Astrocyte of the spinal cord (primary cell): ENCODE measurements at regions not wholly inside any gene's neighbourhood (a gene's known extent, or its start where the extent isn't known, plus 50 kb on each side); places are given as distances from the start of the nearest gene placed in this dataset.
"Not testable (repeated sequence)": the region's sequence is repeated elsewhere in the genome, so short reads cannot be mapped to it uniquely, and the experiment has no call there.

Source experiments
- DNase-seq: peaks from one replicate; pipeline ENCODE4 v3.0.0; 2011; ENCODE audit warnings: low read depth, low spot score
- H3K4me3 ChIP-seq: 2 replicates; pipeline ENCODE4 v1.5.1; 2011; ENCODE audit warnings: low read depth, mild to moderate bottlenecking, low read length, moderate library complexity
- in situ Hi-C: cut with HindIII; loops from 2 replicates; pipeline ENCODE4 v1.10.0; 2017; ENCODE audit warnings: low sequenced_read_pairs
- TF ChIP-seq, protein P1 (sequence below): IDR thresholded peaks from 2 replicates; pipeline ENCODE4 v1.5.1; 2012; ENCODE audit warnings: low read depth, mild to moderate bottlenecking, low read length, inconsistent platforms

DNA sequence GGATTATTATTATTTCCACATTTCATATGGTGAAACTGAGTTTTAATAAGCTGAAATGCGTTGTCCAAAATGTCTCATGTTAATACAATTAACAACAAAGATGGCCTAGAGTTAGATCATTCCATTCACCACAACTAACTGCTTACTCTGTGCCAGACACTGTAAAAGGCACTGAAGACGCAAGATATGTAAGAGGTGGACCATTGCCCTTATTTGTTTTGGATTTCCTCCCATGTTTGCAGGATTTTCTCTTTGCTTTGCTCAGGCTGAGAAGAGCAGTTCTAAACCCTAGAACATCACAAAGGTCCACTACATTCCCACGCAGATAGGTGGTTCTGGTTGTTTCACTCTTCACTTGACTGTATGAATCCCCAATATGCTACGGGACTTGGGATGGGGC lies 324.4 kb upstream of the KITLG start:
- DNase-seq: peak; percentile 22
- in situ Hi-C loops: no loop called here
- TF ChIP-seq, protein P1, sequence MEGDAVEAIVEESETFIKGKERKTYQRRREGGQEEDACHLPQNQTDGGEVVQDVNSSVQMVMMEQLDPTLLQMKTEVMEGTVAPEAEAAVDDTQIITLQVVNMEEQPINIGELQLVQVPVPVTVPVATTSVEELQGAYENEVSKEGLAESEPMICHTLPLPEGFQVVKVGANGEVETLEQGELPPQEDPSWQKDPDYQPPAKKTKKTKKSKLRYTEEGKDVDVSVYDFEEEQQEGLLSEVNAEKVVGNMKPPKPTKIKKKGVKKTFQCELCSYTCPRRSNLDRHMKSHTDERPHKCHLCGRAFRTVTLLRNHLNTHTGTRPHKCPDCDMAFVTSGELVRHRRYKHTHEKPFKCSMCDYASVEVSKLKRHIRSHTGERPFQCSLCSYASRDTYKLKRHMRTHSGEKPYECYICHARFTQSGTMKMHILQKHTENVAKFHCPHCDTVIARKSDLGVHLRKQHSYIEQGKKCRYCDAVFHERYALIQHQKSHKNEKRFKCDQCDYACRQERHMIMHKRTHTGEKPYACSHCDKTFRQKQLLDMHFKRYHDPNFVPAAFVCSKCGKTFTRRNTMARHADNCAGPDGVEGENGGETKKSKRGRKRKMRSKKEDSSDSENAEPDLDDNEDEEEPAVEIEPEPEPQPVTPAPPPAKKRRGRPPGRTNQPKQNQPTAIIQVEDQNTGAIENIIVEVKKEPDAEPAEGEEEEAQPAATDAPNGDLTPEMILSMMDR: no peak
- H3K4me3 ChIP-seq: no peak overlapping the region

DNA sequence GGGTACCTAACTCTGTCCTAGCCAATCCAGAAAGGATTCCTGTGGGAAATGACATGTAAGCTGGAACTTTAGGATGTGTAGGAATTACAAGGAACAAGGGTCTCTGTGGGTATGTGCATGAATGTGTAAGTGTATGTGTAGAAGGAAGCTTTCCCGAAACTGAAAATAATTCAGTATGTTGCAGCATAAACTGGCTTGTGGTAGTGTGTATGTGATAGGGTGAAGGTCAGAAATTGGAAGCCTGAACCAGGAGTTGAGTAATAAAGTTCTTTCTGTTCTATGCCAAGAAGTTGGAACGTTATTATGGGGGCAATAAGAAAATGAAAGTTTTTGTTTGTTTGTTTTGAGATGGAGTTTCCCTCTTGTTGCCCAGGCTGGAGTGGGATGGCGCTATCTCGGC lies 323.1 kb upstream of the KITLG start:
- DNase-seq: no peak
- H3K4me3 ChIP-seq: no peak overlapping the region
- TF ChIP-seq, protein P1: no peak
- in situ Hi-C loops: no loop called here

DNA sequence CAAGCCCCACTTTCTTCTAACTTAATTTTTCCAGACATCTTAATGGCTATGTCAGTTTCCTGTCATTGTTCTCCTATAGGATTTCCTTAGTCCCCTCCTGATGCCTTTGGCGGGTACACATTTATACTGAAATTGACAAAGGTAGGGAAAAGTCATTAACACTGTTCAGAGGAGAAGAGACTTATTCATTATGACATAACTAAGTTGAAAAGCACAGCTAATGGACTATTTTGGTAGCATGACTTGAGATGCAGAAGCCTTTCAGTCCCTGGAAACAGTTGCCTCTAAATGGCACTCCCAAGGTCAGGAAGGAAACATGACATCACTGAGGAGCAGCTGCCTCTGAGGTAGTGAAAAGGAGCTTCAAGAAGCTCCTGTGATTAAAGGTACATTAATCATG lies 317.5 kb upstream of the KITLG start:
- peak; percentile 30 for DNase-seq
- in situ Hi-C loops: no loop called here
- TF ChIP-seq, protein P1: no peak
- no peak overlapping the region for H3K4me3 ChIP-seq

DNA sequence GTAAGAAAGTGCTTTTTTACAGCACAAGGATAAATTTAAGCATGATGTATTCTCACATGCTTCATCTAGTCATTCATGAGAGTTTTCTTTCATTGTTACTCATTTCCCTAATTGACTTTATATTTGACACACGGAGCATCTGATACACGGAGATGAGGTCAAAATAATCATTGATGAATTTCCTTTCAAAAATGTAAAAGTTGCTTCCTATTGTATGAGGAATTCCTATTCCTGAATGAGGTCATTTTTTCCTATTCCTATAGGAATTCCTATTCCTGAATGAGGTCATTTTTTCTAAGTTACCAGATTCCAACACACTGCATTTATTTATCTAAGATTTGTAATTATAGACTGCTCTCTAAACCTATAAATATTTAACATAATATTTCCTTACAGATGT lies 316.7 kb upstream of the KITLG start:
- H3K4me3 ChIP-seq: no peak overlapping the region
- TF ChIP-seq, protein P1: no peak
- DNase-seq: no peak
- in situ Hi-C loops: no loop called here

DNA sequence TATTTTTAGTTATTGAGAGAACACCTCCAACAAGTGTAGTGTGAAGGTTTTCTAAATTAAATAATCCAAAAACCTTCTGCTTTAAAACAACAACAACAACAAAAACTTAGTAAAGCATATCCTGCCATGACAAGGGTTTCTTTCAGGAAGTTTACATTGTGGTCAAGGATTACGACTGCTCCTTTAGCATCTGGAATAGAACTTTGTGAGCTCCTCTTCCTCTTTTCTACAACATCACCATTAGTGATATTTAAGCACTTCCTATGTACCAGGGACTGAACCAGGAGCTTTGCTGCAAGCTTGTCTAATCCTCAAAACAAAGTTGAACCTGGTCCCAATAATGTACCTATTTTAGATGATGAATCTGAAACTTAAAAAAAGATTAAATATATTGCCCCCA lies 315.4 kb upstream of the KITLG start:
- DNase-seq: no peak
- TF ChIP-seq, protein P1: no peak
- in situ Hi-C loops: no loop called here
- no peak overlapping the region for H3K4me3 ChIP-seq

DNA sequence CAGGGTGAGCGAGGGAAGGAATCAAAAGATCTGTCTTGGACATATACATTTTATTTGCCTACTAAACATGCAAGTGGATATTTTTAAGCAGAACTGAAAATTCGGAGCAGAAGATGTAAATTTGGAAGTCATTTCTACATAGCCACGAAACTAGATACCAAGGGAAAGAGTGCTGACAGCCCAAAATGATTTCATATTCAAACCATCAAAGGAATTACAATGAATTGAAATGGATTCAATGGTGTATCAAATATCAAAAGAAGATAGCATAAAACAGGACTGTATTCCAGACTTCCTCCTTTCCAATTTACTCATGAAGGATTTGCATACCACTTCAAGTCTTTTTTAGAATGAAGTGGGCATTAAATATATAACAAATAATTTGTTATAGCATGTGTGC lies 313.5 kb upstream of the KITLG start:
- no peak for DNase-seq
- TF ChIP-seq, protein P1: no peak

DNA sequence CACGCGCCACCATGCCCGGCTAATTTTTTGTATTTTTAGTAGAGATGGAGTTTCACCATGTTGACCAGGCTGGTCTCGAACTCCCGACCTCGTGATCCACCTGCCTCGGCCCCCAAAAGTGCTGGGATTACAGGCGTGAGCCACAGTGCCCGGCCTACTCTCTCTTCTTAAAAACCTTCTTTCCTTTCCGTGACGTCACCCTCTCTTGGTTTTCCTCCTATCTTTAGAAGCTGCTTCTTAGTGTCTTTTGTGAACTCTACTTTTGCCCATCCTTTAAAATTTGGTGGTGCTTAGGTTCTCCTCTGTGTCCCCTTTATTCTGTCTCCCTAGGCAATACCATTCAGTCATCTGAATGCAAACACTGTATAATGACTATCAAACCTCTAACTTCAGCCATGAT lies 311.2 kb upstream of the KITLG start:
- DNase-seq, H3K4me3 ChIP-seq, in situ Hi-C loops: not testable (repeated sequence)

More for the DNA sequence above, 313.5 kb upstream of the KITLG start:
- in situ Hi-C loops: no loop called here
- H3K4me3 ChIP-seq: no peak overlapping the region
